Mucosa of stomach (tissue), 1 donor: ENCODE measurements at regions not wholly inside any gene's neighbourhood (a gene's known extent, or its start where the extent isn't known, plus 50 kb on each side); places are given as distances from the start of the nearest gene placed in this dataset.
"Not testable (repeated sequence)": the region's sequence is repeated elsewhere in the genome, so short reads cannot be mapped to it uniquely, and the experiment has no call there.

Source experiments
- H3K27me3 ChIP-seq: one replicate; pipeline ENCODE4 v1.7.0; 2013; ENCODE audit warnings: mild to moderate bottlenecking, low read length; ENCODE audit not compliant: control insufficient read depth, insufficient read depth
- H3K36me3 ChIP-seq: one replicate; pipeline ENCODE4 v1.7.0; 2013; ENCODE audit warnings: low read length; ENCODE audit not compliant: control insufficient read depth, insufficient read depth
- H3K4me1 ChIP-seq: one replicate; pipeline ENCODE4 v1.7.0; 2013; ENCODE audit warnings: mild to moderate bottlenecking, low read length; ENCODE audit not compliant: control insufficient read depth, insufficient read depth
- H3K4me3 ChIP-seq: one replicate; pipeline ENCODE4 v1.7.0; 2013; ENCODE audit warnings: low read length
- H3K9ac ChIP-seq: one replicate; pipeline ENCODE4 v1.7.0; 2013; ENCODE audit warnings: mild to moderate bottlenecking, low read length, moderate library complexity
- H3K9me3 ChIP-seq: one replicate; pipeline ENCODE4 v1.7.0; 2013; ENCODE audit warnings: mild to moderate bottlenecking, low read length, moderate library complexity; ENCODE audit not compliant: control insufficient read depth
- donor health status: Pancreatic carcinoma.

- Histone ChIP-seq H3K9ac (no peak overlapping the region), H3K4me1 (no peaks in the 10 kb centered on the region), H3K27me3 (no peaks in the 10 kb centered on the region), H3K9me3 (no peaks in the 10 kb centered on the region), H3K36me3 (no peaks in the 10 kb centered on the region), H3K4me3 (no peak overlapping the region)
Measured at GRCh38 chr10:53521046-53521445, 748.5 kb upstream of the MBL2 start.

GRCh38 chr10:53508197-53508596, 735.6 kb upstream of the MBL2 start:
- Histone ChIP-seq H3K27me3 (no peaks in the 10 kb centered on the region), H3K9ac (no peak overlapping the region), H3K4me1 (no peaks in the 10 kb centered on the region), H3K36me3 (no peaks in the 10 kb centered on the region), H3K4me3 (no peak overlapping the region), H3K9me3 (no peaks in the 10 kb centered on the region)

- H3K9ac ChIP-seq, H3K36me3 ChIP-seq, H3K27me3 ChIP-seq, H3K4me3 ChIP-seq, H3K9me3 ChIP-seq, H3K4me1 ChIP-seq: not testable (repeated sequence)
Measured at GRCh38 chr10:53504492-53504891, 731.9 kb upstream of the MBL2 start.

GRCh38 chr10:53491774-53492173, 719.2 kb upstream of the MBL2 start:
- Histone ChIP-seq H3K27me3 (no peaks in the 10 kb centered on the region), H3K9ac (no peak overlapping the region), H3K9me3 (no peaks in the 10 kb centered on the region), H3K4me1 (no peaks in the 10 kb centered on the region), H3K4me3 (no peak overlapping the region), H3K36me3 (no peaks in the 10 kb centered on the region)

GRCh38 chr10:53490553-53490952, 718.0 kb upstream of the MBL2 start:
- Histone ChIP-seq H3K27me3 (no peaks in the 10 kb centered on the region), H3K36me3 (no peaks in the 10 kb centered on the region), H3K9ac (no peak overlapping the region), H3K9me3 (no peaks in the 10 kb centered on the region), H3K4me3 (no peak overlapping the region), H3K4me1 (no peaks in the 10 kb centered on the region)

- Histone ChIP-seq H3K4me3 (no peak overlapping the region), H3K36me3 (no peaks in the 10 kb centered on the region), H3K4me1 (no peaks in the 10 kb centered on the region), H3K9me3 (no peaks in the 10 kb centered on the region), H3K27me3 (no peaks in the 10 kb centered on the region), H3K9ac (no peak overlapping the region)
Measured at GRCh38 chr10:53489335-53490182, 717.0 kb upstream of the MBL2 start.

GRCh38 chr10:53487019-53487983, 714.7 kb upstream of the MBL2 start:
- H3K4me3 ChIP-seq = no peak overlapping the region
- no peaks in the 10 kb centered on the region for H3K4me1 ChIP-seq
- H3K9ac ChIP-seq = no peak overlapping the region
- no peaks in the 10 kb centered on the region for H3K36me3 ChIP-seq
- H3K27me3 ChIP-seq = no peaks in the 10 kb centered on the region
- no peaks in the 10 kb centered on the region for H3K9me3 ChIP-seq

GRCh38 chr10:53485422-53485821, 712.8 kb upstream of the MBL2 start:
- not testable (repeated sequence) for H3K27me3 ChIP-seq, H3K4me1 ChIP-seq, H3K36me3 ChIP-seq, H3K9ac ChIP-seq, H3K9me3 ChIP-seq, H3K4me3 ChIP-seq

- H3K27me3 ChIP-seq = no peaks in the 10 kb centered on the region
- H3K36me3 ChIP-seq = no peaks in the 10 kb centered on the region
- H3K9ac ChIP-seq = no peak overlapping the region
- no peak overlapping the region for H3K4me3 ChIP-seq
- no peaks in the 10 kb centered on the region for H3K9me3 ChIP-seq
- no peaks in the 10 kb centered on the region for H3K4me1 ChIP-seq
Measured at GRCh38 chr10:53479365-53479764, 706.8 kb upstream of the MBL2 start.

GRCh38 chr10:53477313-53477675, 704.7 kb upstream of the MBL2 start:
- no peaks in the 10 kb centered on the region for H3K9me3 ChIP-seq
- no peaks in the 10 kb centered on the region for H3K27me3 ChIP-seq
- H3K4me3 ChIP-seq = no peak overlapping the region
- no peaks in the 10 kb centered on the region for H3K36me3 ChIP-seq
- H3K9ac ChIP-seq = no peak overlapping the region
- H3K4me1 ChIP-seq = no peaks in the 10 kb centered on the region

GRCh38 chr10:53476650-53477312, 704.2 kb upstream of the MBL2 start:
- H3K4me1 ChIP-seq = no peaks in the 10 kb centered on the region
- no peaks in the 10 kb centered on the region for H3K27me3 ChIP-seq
- H3K9ac ChIP-seq = no peak overlapping the region
- no peaks in the 10 kb centered on the region for H3K9me3 ChIP-seq
- H3K4me3 ChIP-seq = no peak overlapping the region
- H3K36me3 ChIP-seq = no peaks in the 10 kb centered on the region

- Histone ChIP-seq H3K9me3 (no peaks in the 10 kb centered on the region), H3K27me3 (no peaks in the 10 kb centered on the region)
Measured at GRCh38 chr10:53469383-53469782, 696.8 kb upstream of the MBL2 start.

More at GRCh38 chr10:53469383-53469782, 696.8 kb upstream of the MBL2 start:
- Histone ChIP-seq H3K9ac (no peak overlapping the region), H3K36me3 (no peaks in the 10 kb centered on the region), H3K4me1 (no peaks in the 10 kb centered on the region), H3K4me3 (no peak overlapping the region)
